Smooth muscle cell (in vitro differentiated cells): ENCODE measurements at regions not wholly inside any gene's neighbourhood (a gene's known extent, or its start where the extent isn't known, plus 50 kb on each side); places are given as distances from the start of the nearest gene placed in this dataset.

Experiments used
- DNase-seq: peaks from one replicate; lab custom pipeline; 2025; ENCODE audit not compliant: unreplicated experiment; lab: John Stamatoyannopoulos, UW
- H2AFZ ChIP-seq: fragments of 200-600 bp; sonication (generic); 2 replicates; pipeline ENCODE4 v1.6.0; 2016; ENCODE audit warnings: antibody characterized with exemption, low read depth, mild to moderate bottlenecking
- H3F3A ChIP-seq: fragments of 200-600 bp; sonication (generic); 2 replicates; pipeline ENCODE4 v1.6.0; 2017; ENCODE audit warnings: antibody characterized with exemption, low read depth
- H3K27ac ChIP-seq: fragments of 200-600 bp; sonication (generic); 2 replicates; pipeline ENCODE4 v1.5.1; 2016; ENCODE audit warnings: low read depth, mild to moderate bottlenecking
- H3K27me3 ChIP-seq: fragments of 200-600 bp; sonication (generic); 2 replicates; pipeline ENCODE4 v1.6.1; 2016; ENCODE audit warnings: low read depth, mild to moderate bottlenecking
- H3K36me3 ChIP-seq: fragments of 200-600 bp; sonication (generic); 2 replicates; pipeline ENCODE4 v1.5.1; 2016; ENCODE audit warnings: low read depth
- H3K4me1 ChIP-seq: fragments of 200-600 bp; sonication (generic); 2 replicates; pipeline ENCODE4 v1.5.1; 2016; ENCODE audit warnings: low read depth
- H3K4me2 ChIP-seq: fragments of 200-600 bp; sonication (generic); 2 replicates; pipeline ENCODE4 v1.6.0; 2016; ENCODE audit warnings: mild to moderate bottlenecking
- H3K4me3 ChIP-seq: fragments of 200-600 bp; sonication (generic); 2 replicates; pipeline ENCODE4 v1.5.1; 2016; ENCODE audit warnings: mild to moderate bottlenecking
- H3K79me2 ChIP-seq: fragments of 200-600 bp; sonication (generic); 2 replicates; pipeline ENCODE4 v1.6.0; 2016; ENCODE audit warnings: low read depth, mild to moderate bottlenecking
- H3K9ac ChIP-seq: fragments of 200-600 bp; sonication (generic); 2 replicates; pipeline ENCODE4 v1.6.0; 2016; ENCODE audit warnings: low read depth
- H3K9me3 ChIP-seq: fragments of 200-600 bp; sonication (generic); replicated peaks from 2 replicates; pipeline ENCODE4 v1.5.1; 2016; ENCODE audit warnings: low read depth
- H4K20me1 ChIP-seq: fragments of 200-600 bp; sonication (generic); 2 replicates; pipeline ENCODE4 v1.6.0; 2016; ENCODE audit warnings: low read depth
- CTCF ChIP-seq: fragments of 200-600 bp; sonication (generic); IDR thresholded peaks from 2 replicates; pipeline ENCODE4 v1.5.1; 2017; ENCODE audit warnings: borderline replicate concordance, mild to moderate bottlenecking, antibody characterized with exemption; ENCODE audit not compliant: insufficient read depth, poor library complexity, severe bottlenecking
- WGBS: methylation state at CpG from one replicate; pipeline ENCODE4 v1.1.7; 2016; ENCODE audit warnings: low lambda C conversion rate; 5-methylcytosine and 5-hydroxymethylcytosine counted together

DNA sequence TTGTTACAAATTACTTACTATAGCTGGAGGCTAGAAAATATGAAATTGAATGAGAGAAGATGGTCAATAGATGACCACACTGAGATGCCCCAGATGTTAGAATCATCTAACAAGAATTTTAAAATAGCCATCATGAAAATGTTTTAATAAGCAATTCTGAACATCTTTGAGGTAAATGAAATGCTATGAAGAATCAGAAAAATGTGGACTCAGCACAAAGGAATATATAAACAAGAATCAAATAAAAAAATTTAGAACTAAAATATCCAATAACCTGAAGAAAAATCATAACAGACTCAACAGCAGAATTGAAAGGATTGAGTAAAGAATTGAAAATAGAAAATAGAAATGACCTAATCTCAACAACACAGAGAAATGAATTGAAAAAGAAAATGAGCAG, 248.5 kb downstream of the PRDM9 start:
- Histone ChIP-seq H3K79me2 (no peaks in the 10 kb centered on the region), H3K9ac (no peak overlapping the region), H3K36me3 (no peaks in the 10 kb centered on the region), H2AFZ (no peak overlapping the region), H3K4me1 (no peaks in the 10 kb centered on the region), H3F3A (no peaks in the 10 kb centered on the region), H3K9me3 (no peaks in the 10 kb centered on the region), H3K4me3 (no peak overlapping the region), H3K27me3 (no peaks in the 10 kb centered on the region), H3K4me2 (no peak overlapping the region), H4K20me1 (no peaks in the 10 kb centered on the region), H3K27ac (no peak overlapping the region)
- no peak for TF ChIP-seq CTCF
- DNase-seq = no peak

- Histone ChIP-seq H3K4me1 (no peaks in the 10 kb centered on the region), H4K20me1 (no peaks in the 10 kb centered on the region), H3K79me2 (no peaks in the 10 kb centered on the region), H3K27me3 (no peaks in the 10 kb centered on the region), H3K4me2 (no peak overlapping the region), H3F3A (no peaks in the 10 kb centered on the region), H3K27ac (no peak overlapping the region), H3K9ac (no peak overlapping the region), H3K36me3 (no peaks in the 10 kb centered on the region), H2AFZ (no peak overlapping the region), H3K4me3 (no peak overlapping the region), H3K9me3 (no peaks in the 10 kb centered on the region)
- 85% methylated on average over 3 of the region's 3 CpGs for WGBS
- no peak for DNase-seq
- no peak for TF ChIP-seq CTCF
Observed at GRCh38 chr5:23756779-23757178, 249.4 kb downstream of the PRDM9 start.

GRCh38 chr5:23763170-23763569, 255.8 kb downstream of the PRDM9 start:
- no peaks in the 10 kb centered on the region for H3K27me3 ChIP-seq

More at GRCh38 chr5:23763170-23763569, 255.8 kb downstream of the PRDM9 start:
- H3K9ac ChIP-seq = no peak overlapping the region
- H3F3A ChIP-seq = no peaks in the 10 kb centered on the region
- no peaks in the 10 kb centered on the region for H3K4me1 ChIP-seq
- 100% methylated on average over 1 of the region's 1 CpG for WGBS
- H3K36me3 ChIP-seq = no peaks in the 10 kb centered on the region
- no peak overlapping the region for H3K27ac ChIP-seq
- DNase-seq = no peak
- no peaks in the 10 kb centered on the region for H3K9me3 ChIP-seq
- H3K4me3 ChIP-seq = no peak overlapping the region
- TF ChIP-seq CTCF = no peak
- H3K79me2 ChIP-seq = no peaks in the 10 kb centered on the region
- H3K4me2 ChIP-seq = no peak overlapping the region
- no peak overlapping the region for H2AFZ ChIP-seq
- H4K20me1 ChIP-seq = no peaks in the 10 kb centered on the region
